GM19372 (cell line): ENCODE measurements at regions not wholly inside any gene's neighbourhood (a gene's known extent, or its start where the extent isn't known, plus 50 kb on each side); places are given as distances from the start of the nearest gene placed in this dataset.

Source experiments
- ATAC-seq: cut with Tn5 transposase; IDR thresholded peaks from one replicate; pipeline ENCODE4 v1.9.1; 2021; ENCODE audit warnings: mild to moderate bottlenecking, low read depth, moderate library complexity; ENCODE audit not compliant: unreplicated experiment

GRCh38 chr2:156695020-156695419 is 258.8 kb downstream of the GPD2 start:
- ATAC-seq, result no peak

- no peak for ATAC-seq
These were observed 259.4 kb downstream of the GPD2 start for GRCh38 chr2:156695595-156695994.

GRCh38 chr2:156697906-156698305 is 261.7 kb downstream of the GPD2 start:
- ATAC-seq, result no peak

GRCh38 chr2:156700681-156701080 is 264.5 kb downstream of the GPD2 start:
- no peak for ATAC-seq

GRCh38 chr2:156702541-156702940 is 266.4 kb downstream of the GPD2 start:
- no peak for ATAC-seq

GRCh38 chr2:156703642-156704041 is 267.5 kb downstream of the GPD2 start:
- ATAC-seq, result no peak

GRCh38 chr2:156704132-156704531 is 268.0 kb downstream of the GPD2 start:
- ATAC-seq, result no peak

GRCh38 chr2:156704617-156705016 is 268.4 kb downstream of the GPD2 start:
- no peak for ATAC-seq

GRCh38 chr2:156706576-156706975 is 270.4 kb downstream of the GPD2 start:
- no peak for ATAC-seq

- no peak for ATAC-seq
These were observed 271.9 kb downstream of the GPD2 start for GRCh38 chr2:156708051-156708450.

- no peak for ATAC-seq
These were observed 272.9 kb downstream of the GPD2 start for GRCh38 chr2:156709091-156709490.

GRCh38 chr2:156719036-156719435 is 282.9 kb downstream of the GPD2 start:
- ATAC-seq, result no peak

GRCh38 chr2:156727867-156728266 is 291.7 kb downstream of the GPD2 start:
- no peak for ATAC-seq

- no peak for ATAC-seq
These were observed 292.1 kb downstream of the GPD2 start for GRCh38 chr2:156728328-156728727.

- no peak for ATAC-seq
These were observed 295.3 kb downstream of the GPD2 start for GRCh38 chr2:156731506-156731905.

- ATAC-seq, result no peak
These were observed 300.8 kb downstream of the GPD2 start for GRCh38 chr2:156736950-156737349.

GRCh38 chr2:156739301-156739700 is 303.1 kb downstream of the GPD2 start:
- no peak for ATAC-seq

GRCh38 chr2:156745619-156746018 is 309.4 kb downstream of the GPD2 start:
- no peak for ATAC-seq

GRCh38 chr2:156748221-156748620 is 312.0 kb downstream of the GPD2 start:
- no peak for ATAC-seq

- no peak for ATAC-seq
These were observed 315.9 kb downstream of the GPD2 start for GRCh38 chr2:156752042-156752441.

GRCh38 chr2:156753766-156754165 is 317.6 kb downstream of the GPD2 start:
- no peak for ATAC-seq

- no peak for ATAC-seq
These were observed 320.3 kb downstream of the GPD2 start for GRCh38 chr2:156756516-156756915.

- ATAC-seq, result no peak
These were observed 327.0 kb downstream of the GPD2 start for GRCh38 chr2:156763174-156763573.
